Occipital lobe (tissue), 1 donor: ENCODE measurements at regions not wholly inside any gene's neighbourhood (a gene's known extent, or its start where the extent isn't known, plus 50 kb on each side); places are given as distances from the start of the nearest gene placed in this dataset.
"Not testable (repeated sequence)": the region's sequence is repeated elsewhere in the genome, so short reads cannot be mapped to it uniquely, and the experiment has no call there.

Source experiments
- DNase-seq: peaks from one replicate; lab custom pipeline; 2025; lab: John Stamatoyannopoulos, UW

DNA sequence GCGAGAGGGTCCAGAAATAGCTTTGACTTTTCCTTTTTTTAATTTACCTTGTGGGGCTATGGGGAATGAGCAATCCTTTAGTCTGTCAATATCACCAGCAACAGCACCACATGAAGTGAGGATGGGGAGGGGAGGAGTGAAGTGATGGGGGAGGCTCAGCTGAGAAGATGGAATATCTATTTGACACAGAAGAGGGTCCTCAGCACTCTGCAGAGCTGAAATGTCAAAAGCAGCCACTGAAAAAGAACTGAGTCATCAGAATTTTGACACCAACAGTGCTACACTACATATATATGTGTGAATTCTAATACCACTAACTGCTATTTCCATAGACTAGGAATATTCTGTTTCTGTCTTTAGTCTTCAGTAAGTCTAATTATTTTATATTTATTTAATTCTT is 427.0 kb upstream of the PBX1 start:
- DNase-seq: no peak

DNA sequence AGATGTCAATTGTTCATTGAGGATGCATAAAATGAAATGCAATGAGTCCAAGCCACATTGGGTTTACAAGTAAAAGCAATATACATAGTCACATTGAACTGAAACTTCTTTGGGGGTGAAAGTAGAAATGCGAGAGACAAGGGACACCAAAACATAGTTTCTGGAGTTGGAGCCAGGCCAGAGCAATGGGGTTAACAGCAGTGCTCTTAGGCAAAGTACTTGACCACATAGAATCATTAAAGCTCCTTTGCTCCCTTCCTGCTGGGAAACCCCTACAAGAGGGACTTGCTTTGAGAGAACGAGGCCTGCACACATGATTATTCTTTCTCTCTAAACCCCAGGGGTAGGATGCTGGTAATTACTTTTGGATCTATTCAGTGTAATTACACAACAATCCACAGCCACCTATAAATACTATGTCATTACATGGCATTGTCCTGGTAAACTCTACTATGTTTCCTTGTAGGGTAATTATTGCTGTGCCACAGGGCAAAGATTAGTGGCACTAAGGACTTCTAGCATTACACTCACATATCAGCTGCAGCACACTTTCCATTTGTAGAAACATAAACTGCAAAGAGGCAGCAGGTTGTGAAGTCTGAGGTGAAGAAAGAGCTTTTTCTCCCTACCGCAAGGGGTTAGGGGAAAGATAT is 421.6 kb upstream of the PBX1 start:
- DNase-seq: no peak

DNA sequence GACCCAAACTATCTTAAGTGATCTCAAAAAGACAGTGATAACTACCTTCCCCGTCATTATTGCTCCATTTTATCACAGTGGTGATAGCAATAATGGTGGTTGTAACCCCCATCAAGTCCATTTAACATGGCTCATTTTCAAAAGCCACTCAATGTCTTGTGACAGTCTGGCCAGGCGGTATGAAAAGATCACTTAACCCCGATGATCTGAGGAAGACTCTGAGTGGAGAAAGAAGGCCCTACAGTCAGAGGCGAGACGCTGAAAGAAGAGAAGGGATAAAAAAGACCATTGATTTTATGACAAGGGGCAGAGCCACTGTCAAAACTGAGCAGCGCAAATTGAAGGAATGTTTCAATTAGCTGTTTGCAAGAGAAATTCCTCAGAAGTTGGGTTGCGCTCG is 417.2 kb upstream of the PBX1 start:
- no peak for DNase-seq

DNA sequence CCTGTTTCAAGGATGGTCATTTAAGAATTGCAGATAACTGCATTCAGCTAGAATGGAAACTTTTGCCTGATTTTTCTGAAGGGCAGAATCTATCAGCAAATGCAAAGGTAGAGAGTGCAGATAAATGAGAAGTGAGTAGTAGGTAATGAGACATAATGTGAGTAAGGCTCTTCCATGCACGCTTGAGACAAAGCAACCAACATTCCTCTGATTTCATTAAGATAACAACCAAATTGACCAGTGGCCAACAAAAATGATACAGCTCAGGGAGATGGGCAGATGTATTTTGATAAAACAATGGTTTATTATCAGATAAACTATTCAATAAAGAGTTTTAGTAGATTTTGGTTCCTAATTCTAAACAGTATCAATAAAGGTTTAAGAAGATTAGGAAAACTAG is 404.4 kb upstream of the PBX1 start:
- DNase-seq: no peak

DNA sequence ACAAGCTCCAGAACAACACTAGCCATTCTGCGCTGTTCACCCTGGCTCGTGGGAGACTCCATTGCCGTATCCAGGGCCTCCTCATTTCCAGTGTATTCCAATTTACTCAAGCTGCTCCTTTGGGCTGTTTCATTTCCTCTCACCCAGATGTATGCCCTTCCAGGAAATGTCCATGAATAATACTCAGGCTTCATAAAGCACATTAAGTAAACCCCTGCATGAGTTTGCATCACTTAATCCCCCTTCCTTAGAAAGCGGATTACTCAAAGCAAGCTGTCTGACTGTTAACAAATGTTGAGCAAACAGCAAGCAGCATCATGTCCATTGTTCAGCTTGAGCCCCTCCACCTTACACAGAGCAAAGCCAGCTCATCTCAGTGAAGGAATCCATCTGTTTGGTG is 403.6 kb upstream of the PBX1 start:
- no peak for DNase-seq

DNA sequence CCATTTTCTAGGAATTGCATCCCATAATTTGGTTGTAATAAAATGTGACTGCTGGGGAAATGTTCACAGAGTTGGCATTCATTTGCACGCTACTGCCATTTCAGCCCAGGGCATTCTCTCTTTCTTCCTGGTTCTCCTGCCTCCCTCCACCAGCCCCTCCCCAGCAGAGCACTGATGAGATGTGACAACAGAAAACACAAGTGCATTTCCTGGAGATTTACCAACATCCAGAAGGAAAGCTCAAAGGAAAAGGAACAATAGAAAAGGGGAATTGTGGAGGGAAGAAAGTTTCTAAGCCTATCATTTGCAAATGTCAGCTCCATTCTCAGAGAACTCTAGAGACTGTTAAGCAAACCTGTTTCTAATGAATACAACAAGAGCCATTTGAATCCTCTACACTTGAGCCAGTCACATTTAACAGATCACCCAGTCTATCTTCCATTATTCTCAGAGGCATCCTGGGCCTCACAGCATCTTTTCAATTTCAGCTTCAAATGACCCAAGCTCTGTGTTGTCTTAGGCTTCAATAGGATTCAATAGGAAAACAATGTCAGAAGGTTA is 395.6 kb upstream of the PBX1 start:
- no peak for DNase-seq

DNA sequence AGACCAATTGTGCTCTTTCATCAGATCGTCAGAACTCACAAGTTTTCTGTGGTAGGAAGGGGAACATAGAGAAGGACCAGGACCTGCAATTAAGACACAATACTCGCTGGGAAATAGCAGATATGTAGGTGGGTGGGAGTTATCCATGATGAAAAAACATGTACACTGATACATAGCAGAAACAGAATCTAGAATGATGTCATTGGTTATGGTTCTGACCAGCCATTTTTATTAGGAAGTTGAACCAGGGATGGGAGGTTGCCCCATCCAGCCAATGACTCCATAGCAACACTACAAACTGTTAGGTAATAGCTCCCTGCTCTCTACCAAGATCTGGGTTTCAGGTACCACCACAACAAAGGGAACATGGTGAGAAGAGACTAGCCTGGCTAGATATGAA is 393.5 kb upstream of the PBX1 start:
- DNase-seq: no peak

DNA sequence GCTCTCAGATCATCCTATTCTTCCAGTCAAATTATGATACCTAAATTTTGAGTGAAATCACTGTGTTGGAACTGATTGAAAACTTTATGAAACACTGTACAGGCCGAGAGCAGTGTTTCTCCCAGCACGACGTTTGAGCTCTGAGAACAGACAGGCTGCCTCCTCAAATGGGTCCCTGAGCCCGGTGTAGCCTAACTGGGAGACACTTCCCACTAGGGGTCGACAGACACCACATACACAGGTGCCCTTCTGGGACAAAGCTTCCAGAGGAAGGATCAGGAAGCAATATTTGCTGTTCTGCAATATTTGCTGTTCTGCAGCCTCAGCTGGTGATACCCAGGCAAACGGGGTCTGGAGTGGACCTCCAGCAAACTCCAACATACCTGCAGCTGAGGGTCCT is 392.5 kb upstream of the PBX1 start:
- DNase-seq: not testable (repeated sequence)

DNA sequence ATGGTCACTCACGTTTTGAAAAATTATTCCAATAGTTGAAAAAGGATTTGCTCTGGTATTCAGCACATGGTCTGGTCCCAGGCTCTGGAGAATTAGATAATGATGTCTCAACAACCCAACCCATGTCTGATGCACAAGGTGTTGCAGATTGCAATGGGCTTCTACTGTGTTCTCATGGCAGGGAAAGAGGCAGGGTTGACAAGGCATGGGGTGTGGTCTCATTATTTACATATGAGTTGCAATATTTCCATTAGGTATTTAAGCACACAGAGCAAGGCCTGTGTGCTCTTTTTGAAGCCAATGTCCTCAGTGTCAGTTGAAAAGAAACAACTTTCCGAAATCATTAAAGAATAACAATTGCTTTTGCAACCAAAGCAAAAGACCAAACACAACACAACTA is 381.9 kb upstream of the PBX1 start:
- DNase-seq: no peak

DNA sequence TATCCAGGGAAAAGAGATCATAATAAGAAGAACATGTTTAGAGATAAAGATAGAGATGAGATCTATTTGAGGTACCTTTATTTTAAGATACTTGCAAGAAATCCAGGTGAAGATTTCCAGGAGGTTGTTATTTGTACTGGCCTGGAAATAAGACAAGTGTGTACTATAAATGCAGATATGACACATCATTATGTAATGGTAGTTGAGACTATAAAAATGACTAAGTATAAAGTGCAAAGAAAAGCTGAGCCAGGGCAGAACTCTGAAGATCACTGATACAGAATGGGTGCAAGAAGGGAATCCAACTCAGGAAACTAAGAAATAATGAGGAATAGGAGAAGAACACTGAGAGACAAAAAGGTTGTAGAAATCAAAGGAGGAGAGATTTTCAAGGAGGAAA is 378.2 kb upstream of the PBX1 start:
- DNase-seq: no peak

DNA sequence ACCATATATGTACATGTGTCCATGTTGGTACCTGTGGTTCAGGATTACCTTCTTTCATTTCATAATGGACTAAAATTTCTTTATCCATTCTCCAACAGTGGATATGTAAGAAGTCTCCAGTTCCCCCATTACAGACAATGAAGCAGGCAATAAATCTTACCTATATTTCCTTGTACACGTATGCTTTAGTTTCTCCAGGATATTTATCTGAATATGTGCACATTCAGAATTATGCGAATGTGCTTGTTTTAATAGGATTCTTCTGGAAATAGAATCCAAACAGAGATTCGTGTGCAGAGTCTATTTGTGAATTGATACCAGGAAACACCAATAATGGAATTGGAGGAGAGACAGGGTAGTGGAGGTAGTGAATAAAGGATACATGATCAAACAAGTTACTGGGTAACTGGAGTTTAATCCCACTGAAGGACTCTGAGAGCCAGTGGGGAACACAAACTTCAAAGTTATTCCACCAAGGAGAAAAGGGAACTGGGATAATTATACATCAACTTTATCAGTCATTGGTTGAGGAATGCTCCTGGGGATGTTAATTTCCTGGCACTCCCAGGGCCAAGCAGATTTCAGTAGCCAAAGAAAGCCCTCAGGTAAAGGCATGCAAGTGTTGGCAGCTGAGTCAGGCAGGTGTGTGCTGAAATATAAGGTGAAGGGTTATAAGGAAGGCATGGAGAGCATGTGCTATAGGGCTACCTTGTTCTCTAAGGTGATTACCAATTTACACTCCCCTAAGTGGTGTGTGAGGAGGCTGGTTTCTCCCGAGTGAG is 374.9 kb upstream of the PBX1 start:
- no peak for DNase-seq

DNA sequence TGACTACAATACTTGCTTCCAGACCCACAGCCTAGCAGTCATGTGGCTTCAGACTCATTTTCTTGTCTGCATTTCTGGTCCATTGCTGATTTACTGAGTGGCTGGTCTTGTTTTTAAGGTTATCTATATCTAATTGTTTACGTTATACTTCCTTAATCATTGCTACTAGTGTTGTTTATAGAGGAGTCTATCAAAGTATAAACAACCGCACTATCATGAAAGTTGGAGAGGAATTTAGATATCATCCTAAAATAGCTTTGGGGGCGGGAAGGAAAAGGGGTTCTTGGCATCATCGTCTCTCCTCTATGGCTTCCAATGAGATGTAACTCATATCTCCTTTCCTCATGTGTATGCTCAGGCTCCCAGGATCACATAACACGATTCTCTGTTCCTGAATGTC is 372.1 kb upstream of the PBX1 start:
- DNase-seq: no peak

DNA sequence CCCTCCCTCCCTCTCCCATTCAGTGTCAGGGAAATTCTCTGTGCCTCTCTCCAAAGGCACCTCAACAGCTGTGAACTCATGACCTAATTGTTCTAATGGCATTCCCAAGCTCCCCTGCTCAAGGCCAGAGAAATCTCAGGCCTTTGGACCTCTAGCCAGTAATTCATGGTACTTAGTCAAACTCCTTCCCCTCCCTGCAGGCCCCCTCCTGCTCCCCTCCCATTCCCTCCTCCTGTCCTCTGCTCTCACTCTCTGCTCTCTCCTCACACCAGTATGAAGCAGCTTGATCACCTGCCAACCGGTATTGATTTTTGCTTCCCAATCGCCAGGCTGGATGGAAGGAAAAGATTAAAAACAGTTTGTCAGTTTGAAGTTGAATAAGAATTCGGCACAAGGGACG is 370.5 kb upstream of the PBX1 start:
- DNase-seq: no peak

DNA sequence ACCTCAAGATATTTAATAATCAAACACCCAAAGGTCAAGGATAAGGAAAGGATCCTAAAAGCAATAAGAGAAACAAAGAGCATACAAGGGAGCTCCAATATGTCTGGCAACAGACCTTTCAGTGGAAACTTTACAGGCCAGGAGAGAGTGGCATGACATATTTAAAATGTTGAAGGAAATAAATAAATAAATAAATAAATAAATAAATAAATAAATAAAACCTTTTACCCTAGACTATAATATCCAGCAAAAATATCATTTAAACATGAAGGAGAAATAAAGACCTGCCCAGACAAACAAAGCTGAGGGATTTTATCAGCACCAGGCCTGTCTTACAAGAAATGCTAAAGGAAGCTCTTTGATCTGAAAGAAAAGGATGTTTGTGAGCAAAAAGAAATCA is 367.8 kb upstream of the PBX1 start:
- no peak for DNase-seq

DNA sequence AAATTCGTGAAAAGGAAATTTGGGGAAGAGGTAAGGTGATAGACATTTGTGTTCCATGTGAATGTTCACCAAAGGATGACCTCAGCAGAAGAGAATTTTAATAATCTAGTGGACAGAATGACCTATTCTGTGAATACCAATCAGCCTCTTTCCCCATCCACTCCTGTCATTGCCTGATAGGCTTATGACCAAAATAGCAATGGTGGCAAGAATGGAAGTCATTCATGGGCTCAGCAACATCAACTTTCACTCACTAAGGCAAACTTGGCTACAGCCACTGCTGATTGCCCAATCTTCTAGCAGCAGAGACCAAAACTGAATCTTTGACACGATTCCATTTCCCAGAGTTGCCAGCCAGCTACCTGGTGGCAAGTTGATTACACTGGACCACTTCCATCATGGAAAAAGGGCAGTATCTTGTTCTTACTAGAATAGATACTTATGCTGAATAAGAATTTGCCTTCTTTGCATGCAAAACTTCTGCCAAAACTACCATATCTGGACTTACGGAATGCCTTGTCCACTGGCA is 348.7 kb upstream of the PBX1 start:
- DNase-seq: no peak

DNA sequence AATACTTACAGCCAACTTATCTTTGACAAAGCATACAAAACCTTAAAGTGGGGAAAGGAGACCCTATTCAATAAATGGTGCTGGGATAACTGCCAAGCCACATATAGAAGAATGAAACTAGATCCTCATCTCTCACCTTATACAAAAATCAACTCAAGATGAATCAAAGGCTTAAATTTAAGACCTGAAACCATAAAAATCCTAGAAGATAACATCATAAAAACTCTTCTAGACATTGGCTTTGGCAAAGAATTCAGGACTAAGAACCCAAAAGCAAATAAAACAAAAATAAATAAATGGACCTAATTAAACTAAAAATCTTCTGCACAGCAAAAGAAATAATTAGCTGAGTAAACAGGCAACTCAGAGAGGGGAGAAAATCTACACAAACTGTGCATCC is 335.6 kb upstream of the PBX1 start:
- no peak for DNase-seq

DNA sequence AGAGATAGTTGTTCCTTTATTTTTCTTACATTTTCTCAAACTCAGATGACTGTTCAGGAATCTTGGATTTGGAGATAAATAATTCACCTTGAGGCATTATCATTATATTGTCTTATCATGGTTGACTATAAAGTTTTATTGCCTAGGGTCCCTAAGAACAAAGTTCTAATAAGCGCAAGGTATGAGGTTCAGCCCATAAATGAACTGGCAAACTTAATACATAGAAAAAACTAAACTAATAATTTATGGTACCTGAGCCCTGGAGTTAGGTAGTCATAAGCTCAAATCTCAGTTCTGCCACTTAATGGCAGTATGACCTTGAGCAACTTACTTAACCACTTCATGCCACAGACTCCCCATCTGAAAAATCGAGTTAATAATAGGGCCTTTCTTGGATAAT is 334.0 kb upstream of the PBX1 start:
- DNase-seq: no peak

DNA sequence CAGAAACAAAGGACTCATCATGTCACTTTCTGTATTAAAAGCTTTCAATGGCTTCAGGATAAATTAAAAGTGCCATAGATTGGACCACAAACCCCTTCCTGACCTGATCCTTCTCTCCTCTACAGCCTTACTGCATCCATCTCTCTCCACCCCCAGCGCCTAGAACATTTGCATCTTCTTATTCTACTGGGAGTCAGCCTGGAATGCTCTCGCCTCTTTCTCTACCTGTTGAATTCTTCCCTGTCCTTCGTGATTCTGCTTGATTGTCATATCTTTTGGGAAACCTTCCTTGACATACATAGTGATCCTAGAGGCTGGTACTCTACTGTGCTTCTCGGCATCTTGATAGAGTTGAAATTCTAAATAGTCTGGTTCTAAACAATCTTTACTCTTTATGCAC is 332.0 kb upstream of the PBX1 start:
- no peak for DNase-seq

DNA sequence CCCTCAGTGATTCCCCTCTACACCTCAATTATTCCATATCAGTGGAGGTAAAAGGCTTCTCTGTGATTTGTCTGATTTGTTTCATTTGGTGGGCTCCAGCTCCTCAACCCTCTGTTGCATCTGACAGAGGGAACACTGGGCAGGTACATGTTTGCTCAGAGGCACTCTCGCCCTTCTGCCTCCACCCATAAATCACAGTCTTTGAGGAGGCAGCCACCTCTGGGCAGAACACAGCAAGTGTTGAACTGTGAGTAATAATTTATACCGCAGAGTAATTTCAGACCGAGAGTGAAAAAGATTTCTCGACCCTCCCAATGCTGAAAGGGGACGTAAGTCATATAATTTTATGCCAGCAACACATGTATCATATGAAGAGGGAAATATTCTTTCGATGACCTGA is 330.1 kb upstream of the PBX1 start:
- DNase-seq: no peak

DNA sequence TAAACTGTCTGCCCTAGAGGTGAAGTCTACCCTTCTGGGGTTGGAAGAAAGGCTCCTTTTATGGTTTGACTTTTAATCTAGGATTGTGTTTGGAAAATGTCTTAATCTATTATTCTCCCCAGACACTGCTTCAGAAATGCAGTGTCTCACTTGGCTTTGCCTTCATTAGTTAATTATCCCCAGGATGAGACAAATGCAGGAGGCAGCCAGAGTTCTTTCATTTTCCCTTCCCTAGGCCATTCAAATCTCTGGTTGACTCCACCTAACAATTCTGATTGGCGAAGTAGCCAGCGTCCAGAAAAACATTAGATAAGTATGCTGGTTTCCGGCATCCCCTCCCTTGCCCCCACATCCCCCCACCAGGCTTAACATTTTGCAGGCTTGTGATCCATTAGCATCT is 325.8 kb upstream of the PBX1 start:
- DNase-seq: no peak

DNA sequence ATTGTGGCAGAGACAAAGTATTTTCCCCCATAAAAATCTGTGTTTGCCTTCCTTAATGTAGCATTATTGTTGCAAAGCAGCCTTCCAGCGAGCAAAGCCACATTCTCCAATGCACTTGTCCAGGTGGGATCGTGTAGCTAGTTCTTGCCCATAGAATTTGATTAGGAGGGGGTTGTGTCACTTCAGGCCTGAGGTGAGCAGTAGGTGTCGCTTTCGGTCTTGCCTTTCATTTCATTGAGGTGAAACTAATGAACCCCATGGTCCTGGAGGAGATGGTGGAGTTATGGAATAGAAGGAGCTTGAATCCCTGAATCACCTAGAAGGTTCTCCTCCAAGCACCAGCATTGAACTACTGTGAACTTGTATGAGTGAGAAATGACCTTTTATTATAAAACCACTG is 318.9 kb upstream of the PBX1 start:
- DNase-seq: no peak

DNA sequence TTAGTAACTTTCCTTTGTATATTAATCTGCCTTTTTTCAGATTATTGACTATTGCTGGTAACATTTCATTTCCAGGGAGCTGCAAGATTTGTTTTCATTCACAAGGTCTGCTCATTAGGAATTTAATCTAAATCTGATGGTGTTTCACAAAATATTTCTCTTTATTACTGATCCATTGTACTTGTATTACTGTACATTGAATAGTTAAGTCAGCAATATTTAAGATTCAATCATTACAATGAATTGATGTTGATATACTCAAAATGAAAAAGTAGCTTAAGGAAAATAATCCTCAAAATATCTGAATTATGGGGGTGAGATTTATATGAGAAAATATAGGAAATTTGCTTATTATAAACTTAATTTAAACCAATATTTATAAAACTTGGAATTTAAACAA is 308.6 kb upstream of the PBX1 start:
- DNase-seq: no peak

DNA sequence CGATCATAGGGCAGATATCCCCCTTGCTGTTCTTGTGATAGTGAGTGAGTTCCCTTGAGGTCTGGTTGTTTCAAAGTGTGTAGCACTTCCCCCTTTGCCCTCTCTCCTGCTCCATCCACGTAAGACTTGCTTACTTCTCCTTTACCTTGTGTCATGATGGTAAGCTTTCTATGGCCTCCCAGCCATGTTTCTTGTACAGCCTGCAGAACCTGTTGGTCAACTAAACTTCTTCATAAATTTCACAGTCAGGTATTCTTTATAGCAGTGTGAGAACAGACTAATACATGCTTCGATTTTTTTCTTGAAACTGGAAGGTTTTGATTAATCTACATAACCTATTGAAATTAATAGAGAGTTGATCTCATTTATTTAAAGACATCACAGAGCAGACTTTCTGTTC is 302.5 kb upstream of the PBX1 start:
- DNase-seq: no peak
